ENCODE measurements at regions not wholly inside any gene's neighbourhood (a gene's known extent, or its start where the extent isn't known, plus 50 kb on each side); places are given as distances from the start of the nearest gene placed in this dataset.
A peak's percentile ranks its signal among the peaks of the same experiment; 100 is the strongest.

DNA sequence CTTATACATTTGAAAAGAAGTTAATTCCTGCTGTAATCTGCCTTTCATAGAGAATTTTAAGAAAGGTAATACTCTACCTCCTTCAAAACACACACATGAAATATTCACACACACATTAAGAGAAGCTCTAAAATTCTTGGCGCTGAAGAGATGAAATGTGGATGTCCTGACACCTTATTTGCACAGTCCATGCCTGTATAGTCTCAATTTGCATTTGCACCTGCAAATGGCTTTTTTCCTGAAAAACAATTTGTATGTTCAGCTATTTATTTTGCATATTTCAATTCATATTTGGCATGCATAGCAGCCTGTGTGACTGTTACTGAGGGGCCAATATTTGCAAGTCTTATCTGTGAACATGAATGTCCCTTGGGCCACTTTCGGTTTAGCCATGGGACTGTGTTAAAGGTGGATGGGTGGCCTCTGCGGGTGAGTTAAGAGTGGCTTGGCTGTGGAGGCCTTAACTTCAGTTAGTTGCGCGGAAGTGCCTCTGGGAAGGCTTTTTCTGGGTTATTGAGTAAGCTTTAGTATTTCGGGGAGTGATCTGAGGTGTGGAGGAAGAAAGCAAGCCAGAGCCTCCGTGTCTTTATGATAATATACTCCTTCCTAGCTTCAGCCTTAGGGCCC is 443.3 kb upstream of the FAT1 start:
- H3K27me3 ChIP-seq: no peaks in the 10 kb centered on the region
- no peak for DNase-seq
- H3K36me3 ChIP-seq: no peaks in the 10 kb centered on the region
- H3K9me3 ChIP-seq (replicated peaks): no peaks in the 10 kb centered on the region
- H3K4me1 ChIP-seq: no peaks in the 10 kb centered on the region
- H3K27ac ChIP-seq: no peak overlapping the region
- H3K4me3 ChIP-seq: no peak overlapping the region

DNA sequence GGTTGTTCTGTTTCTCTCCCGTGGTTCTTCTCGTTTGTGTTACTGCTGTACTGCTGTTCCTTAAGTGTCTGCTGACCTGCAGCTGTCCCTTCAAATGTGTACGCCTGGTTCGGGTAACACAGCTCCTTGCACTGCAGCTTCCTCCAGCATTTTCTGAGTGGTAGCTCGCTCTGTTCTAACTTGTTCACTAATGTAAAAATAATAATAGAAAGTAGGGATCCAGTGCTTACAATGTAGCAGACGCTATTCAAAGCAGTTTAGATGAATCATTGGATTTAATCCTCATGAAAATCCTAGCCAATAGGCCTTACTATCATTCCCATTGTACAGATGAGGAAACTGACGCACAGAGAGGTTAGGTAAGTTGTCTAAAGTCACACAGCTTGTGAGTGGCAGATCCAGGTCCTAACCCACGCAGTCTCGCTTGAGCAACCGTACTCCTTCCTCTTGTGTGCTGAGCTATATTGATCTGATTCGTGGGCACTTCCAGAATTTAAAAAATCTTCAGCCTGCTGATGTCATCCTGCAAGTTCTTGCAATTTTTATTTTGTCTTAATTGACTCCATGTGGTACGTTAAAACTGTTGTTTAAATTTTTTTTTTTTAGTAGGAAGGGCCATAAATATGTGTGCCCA is 448.2 kb upstream of the FAT1 start:
- Histone ChIP-seq H3K27ac (no peak overlapping the region), H3K4me1 (no peaks in the 10 kb centered on the region), H3K4me3 (no peak overlapping the region), H3K36me3 (no peaks in the 10 kb centered on the region), H3K27me3 (no peaks in the 10 kb centered on the region), H3K9me3 (replicated peaks) (no peaks in the 10 kb centered on the region)
- peak in 1 of 2 experiments; percentile 16 for DNase-seq

DNA sequence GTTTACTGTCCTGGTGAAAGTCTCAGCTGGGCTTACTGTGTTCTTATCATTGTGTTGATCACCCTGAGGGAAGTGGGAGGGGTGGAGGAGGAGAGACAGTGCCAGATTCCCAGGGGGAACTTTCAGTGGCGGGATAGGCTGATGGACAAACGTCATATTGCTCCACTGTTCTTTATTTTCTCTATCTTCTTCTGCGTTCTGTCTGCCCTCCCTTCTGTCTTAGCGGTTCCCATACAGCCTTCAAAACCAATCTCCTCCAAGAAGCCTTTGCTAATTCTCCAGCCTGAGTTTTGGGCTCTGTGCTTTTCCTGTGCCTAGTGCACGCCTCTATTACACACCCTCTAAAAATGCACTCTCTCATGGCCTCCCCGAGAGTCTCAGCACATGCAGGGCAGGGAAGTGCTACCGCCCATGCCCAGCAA is 448.7 kb upstream of the FAT1 start:
- no peaks in the 10 kb centered on the region for H3K27me3 ChIP-seq
- no peaks in the 10 kb centered on the region for H3K36me3 ChIP-seq
- H3K4me3 ChIP-seq: no peak overlapping the region
- no peak for DNase-seq
- no peak overlapping the region for H3K27ac ChIP-seq
- no peaks in the 10 kb centered on the region for H3K4me1 ChIP-seq
- no peaks in the 10 kb centered on the region for H3K9me3 ChIP-seq (replicated peaks)

DNA sequence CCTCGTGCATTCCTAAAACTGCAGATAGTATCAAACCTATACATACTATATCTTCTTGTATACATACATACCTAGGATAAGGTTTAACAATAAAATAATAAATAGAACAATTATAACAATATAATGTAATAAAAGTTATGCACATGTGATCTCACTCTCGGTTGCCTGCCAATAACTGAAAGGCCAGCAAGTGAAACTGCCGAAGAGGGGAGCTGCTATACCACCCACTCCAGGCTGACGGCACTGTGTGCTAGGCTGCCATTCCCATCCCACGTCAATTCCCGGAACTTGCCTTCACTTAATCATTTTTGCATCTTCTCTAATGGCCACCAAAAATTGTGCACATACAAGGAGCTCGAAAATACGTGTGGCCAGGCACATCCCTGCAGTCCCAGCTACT is 451.1 kb upstream of the FAT1 start:
- no peaks in the 10 kb centered on the region for H3K4me1 ChIP-seq
- H3K27me3 ChIP-seq: no peaks in the 10 kb centered on the region
- no peak overlapping the region for H3K4me3 ChIP-seq
- DNase-seq: no peak
- H3K27ac ChIP-seq: no peak overlapping the region
- no peaks in the 10 kb centered on the region for H3K9me3 ChIP-seq (replicated peaks)
- H3K36me3 ChIP-seq: no peaks in the 10 kb centered on the region

DNA sequence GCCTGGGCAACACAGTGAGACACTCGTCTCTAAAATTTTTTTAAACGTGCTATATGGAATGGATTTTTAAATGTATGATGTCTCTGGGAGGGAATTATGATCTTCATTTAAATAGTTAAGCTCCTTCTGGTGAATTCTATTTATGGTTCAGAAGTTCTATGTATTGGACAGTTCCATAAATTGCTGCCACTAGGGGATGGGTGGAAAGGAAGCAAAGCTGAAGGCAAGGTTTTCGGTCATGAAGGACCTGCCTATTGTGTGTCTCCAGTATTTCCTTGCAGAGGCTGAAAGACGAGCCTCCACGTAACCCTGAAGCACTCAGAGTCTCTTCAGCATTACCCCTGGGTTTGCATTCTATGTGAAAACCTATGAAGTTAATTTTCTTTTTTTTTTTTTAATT is 451.5 kb upstream of the FAT1 start:
- Histone ChIP-seq H3K9me3 (replicated peaks) (no peaks in the 10 kb centered on the region), H3K27me3 (no peaks in the 10 kb centered on the region), H3K36me3 (no peaks in the 10 kb centered on the region), H3K4me1 (no peaks in the 10 kb centered on the region), H3K4me3 (no peak overlapping the region), H3K27ac (no peak overlapping the region)
- peak in 1 of 2 experiments; percentile 2 for DNase-seq

DNA sequence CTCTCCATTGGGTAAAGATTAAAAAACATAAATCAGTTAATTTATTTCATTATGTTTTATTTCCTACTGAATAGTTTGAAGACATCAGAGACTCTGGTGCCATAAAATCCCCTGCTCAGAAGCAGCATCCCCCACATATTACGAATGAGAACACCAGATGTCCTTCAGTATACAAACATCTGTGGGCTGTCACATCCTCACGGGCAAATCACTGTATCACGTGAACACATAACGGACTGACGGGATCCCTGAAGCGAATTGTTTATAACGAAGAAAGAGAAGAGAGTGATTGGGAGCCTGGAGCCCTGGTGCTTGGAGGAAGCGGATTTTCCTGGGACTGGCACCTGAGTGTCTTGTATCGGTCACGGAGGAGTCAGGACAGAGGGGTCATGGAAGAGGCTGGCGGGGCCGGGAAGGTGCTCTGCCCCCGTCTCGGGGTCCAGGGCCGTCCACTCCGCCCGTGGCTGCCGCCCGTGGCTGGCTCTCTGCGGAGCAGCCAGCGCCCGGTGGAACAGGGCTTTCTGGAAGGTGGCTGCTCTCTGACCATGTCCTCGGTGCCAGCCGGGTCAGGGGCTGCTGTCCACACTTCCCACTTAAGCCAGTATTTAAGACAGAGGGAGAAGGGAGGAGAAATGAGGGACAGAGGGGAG is 452.7 kb upstream of the FAT1 start:
- no peak for DNase-seq
- H3K4me1 ChIP-seq: no peaks in the 10 kb centered on the region
- no peaks in the 10 kb centered on the region for H3K9me3 ChIP-seq (replicated peaks)
- no peaks in the 10 kb centered on the region for H3K27me3 ChIP-seq
- H3K36me3 ChIP-seq: no peaks in the 10 kb centered on the region
- no peak overlapping the region for H3K27ac ChIP-seq
- H3K4me3 ChIP-seq: no peak overlapping the region

DNA sequence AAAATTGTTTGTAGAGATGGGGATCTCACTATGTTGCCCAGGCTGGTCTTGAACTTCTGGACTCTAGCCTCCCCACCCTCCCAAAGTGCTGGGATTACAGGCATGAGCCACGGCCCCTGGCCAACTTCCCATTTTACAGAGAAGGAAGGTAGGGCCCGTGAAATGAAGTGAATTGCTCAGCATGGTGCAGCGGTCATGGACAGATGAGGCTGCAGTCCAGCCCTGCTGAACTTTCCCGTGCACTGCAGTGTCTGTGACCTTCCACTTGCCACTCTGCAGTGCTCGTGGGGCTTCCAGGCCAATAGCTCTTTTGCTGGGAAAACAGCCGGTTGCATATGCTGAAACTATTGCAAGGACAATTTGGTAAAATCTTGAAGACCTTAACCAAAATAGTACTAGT is 454.4 kb upstream of the FAT1 start:
- Histone ChIP-seq H3K27me3 (no peaks in the 10 kb centered on the region), H3K9me3 (replicated peaks) (no peaks in the 10 kb centered on the region), H3K36me3 (no peaks in the 10 kb centered on the region), H3K4me1 (peaks cover 6% of the 10 kb centered on the region; the same call in 1 of the 2 replicates), H3K27ac (no peak overlapping the region), H3K4me3 (no peak overlapping the region)
- no peak for DNase-seq

DNA sequence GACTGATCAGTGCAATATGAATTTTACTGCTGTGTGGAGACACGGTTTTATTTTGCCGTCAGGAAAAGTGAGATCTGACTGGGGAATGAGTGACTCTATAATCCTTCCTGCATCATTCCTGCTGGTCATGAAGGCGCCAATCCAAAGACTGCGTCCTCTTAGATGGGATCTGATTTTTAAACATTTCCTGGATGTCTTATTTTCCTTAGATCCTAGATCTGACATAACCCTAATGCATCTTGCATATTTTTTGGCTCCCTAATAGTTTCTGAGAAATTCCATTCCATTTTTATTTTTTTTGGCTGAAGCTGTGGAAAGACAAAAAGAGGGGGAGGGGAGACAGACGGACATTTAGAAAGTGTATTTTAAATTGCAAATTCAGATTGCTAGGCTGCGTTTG is 454.9 kb upstream of the FAT1 start:
- Histone ChIP-seq H3K4me3 (no peak overlapping the region), H3K27me3 (no peaks in the 10 kb centered on the region), H3K36me3 (no peaks in the 10 kb centered on the region), H3K27ac (no peak overlapping the region), H3K9me3 (replicated peaks) (no peaks in the 10 kb centered on the region), H3K4me1 (peaks cover 6% of the 10 kb centered on the region; the same call in 1 of the 2 replicates)
- DNase-seq: no peak

DNA sequence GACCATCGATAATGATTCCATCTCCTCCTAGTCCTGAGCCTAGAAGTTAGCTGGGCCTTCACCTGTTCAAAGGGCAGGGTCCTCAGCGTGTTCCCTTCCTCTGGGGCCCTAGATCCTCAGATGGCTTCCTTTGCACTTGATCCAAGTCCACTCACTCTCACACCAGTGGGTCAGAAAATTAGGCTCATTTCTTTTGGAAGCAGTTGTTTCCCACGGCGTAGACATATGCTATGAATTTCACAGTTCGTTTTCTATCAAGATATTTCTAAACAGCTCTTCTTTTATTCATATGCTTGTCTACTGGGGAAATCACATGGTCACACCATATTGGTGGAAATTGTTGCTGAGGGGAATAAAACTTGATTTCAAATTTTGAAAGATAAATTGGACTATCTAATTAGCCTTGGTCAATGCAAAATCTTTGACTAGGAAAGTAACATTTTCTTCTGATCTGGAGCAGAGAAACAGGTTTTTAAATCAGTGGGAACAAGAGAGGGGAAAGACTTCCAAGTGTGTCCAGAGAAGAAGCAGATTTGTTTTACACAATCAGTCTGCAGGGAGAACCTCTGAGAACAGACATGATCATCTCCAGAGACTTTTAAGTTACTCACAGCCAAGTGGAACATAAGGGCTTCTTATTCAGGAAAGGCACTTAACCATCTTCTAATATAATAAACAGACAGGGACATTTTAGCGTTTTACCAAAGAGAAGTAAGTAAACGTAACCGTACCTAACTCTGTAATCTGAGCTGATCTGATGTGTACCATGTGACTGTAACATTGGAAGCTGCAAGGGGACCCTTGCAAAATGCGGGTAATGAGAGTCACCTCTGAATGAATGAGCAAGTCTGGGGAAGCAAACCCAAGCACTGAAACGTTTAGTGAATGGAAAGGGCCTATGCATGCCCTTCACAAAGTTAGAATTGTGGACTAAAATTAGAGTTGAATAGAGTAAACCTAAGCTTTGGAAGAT is 455.7 kb upstream of the FAT1 start:
- Histone ChIP-seq H3K4me1 (peaks cover 6% of the 10 kb centered on the region; the same call in 1 of the 2 replicates), H3K27me3 (no peaks in the 10 kb centered on the region), H3K27ac (no peak overlapping the region), H3K9me3 (replicated peaks) (no peaks in the 10 kb centered on the region), H3K4me3 (no peak overlapping the region), H3K36me3 (no peaks in the 10 kb centered on the region)
- peak in 1 of 2 experiments; percentile 22 for DNase-seq

DNA sequence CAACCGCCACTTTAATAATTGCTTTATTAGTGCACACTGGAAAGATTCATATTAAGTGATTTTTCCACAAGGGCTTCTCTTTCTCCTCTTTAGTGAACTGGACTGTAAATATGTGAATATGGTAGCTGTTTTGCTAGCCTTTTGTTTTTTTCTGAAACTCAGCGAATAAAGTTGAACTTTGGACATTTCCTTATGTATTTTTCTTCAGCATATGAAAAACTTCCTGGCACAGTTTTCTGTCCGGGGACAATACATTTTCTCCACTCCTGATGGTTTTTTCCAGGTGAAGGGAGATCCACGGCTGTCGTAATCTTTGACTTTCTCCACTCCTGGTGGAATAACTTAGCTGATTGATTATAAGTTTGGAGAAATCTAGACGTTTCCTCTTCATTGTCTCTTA is 457.4 kb upstream of the FAT1 start:
- Histone ChIP-seq H3K4me3 (no peak overlapping the region), H3K27me3 (no peaks in the 10 kb centered on the region), H3K9me3 (replicated peaks) (no peaks in the 10 kb centered on the region), H3K36me3 (no peaks in the 10 kb centered on the region), H3K4me1 (peaks cover 6% of the 10 kb centered on the region; the same call in 1 of the 2 replicates), H3K27ac (no peak overlapping the region)
- no peak for DNase-seq

DNA sequence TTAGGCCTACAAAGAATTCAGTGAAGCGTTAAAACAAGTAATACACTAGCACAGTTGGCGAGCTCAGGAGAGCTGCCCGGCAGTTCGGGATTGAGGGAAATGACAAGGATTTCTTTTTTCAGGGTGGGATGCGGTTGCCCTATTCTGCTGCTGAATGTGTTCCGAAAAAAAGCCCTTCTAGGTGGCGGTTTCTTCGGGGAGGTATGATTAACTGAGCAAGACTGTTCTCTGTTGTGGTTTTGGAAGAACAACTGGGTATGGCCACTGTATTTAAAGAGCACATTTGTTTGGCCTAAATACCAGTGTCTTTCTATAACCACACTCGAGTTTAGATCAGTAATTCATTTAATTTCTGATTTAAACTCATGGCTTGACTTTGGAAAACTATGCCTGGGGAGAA is 459.7 kb upstream of the FAT1 start:
- no peak overlapping the region for H3K4me3 ChIP-seq
- no peaks in the 10 kb centered on the region for H3K9me3 ChIP-seq (replicated peaks)
- H3K4me1 ChIP-seq: peaks cover 6% of the 10 kb centered on the region; the same call in 1 of the 2 replicates
- H3K27me3 ChIP-seq: no peaks in the 10 kb centered on the region
- H3K27ac ChIP-seq: no peak overlapping the region
- DNase-seq: peak; percentile 50 to 59
- no peaks in the 10 kb centered on the region for H3K36me3 ChIP-seq

DNA sequence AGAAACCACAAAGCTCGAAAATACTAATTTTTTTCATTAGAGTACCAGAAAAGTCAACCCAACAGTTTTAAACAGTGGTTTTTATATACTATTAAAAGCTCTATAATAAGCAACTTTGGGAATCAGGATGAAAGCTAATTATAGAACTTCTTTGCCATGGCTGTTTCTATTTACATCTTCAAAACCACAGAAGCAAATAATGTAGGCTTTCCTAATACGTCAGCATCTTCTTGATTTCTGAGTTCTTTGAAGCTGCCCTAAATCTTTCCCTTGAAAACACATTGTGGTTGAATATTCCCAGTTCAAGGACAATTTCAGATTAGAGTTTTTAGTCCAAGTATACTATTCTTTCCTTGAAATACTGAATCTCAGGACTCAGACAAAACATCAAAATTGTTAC is 460.2 kb upstream of the FAT1 start:
- H3K4me3 ChIP-seq: no peak overlapping the region
- no peak for DNase-seq
- no peaks in the 10 kb centered on the region for H3K36me3 ChIP-seq
- H3K4me1 ChIP-seq: peaks cover 6% of the 10 kb centered on the region; the same call in 1 of the 2 replicates
- H3K9me3 ChIP-seq (replicated peaks): no peaks in the 10 kb centered on the region
- no peaks in the 10 kb centered on the region for H3K27me3 ChIP-seq
- no peak overlapping the region for H3K27ac ChIP-seq

DNA sequence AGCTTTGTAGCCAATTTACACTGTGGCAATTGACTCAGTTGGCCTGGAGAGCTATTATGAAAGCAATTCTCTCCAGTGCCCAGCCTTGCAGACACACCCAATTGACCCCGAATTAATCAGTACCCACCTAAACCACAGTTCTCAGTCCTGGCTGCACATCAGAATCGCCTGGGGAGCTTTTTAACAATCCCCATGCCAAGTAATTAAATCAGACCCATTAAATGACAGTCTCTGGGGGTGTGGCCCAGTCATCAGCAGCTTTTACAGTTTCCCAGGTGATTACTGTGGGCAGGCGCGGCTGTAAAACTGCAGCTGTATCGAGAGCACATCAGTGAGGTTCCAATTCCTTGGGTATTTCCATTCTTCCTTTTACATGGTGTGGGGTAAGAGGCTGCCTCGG is 460.9 kb upstream of the FAT1 start:
- DNase-seq: no peak
- Histone ChIP-seq H3K9me3 (replicated peaks) (no peaks in the 10 kb centered on the region), H3K27ac (no peak overlapping the region), H3K4me1 (peaks cover 6% of the 10 kb centered on the region; the same call in 1 of the 2 replicates), H3K27me3 (no peaks in the 10 kb centered on the region), H3K36me3 (no peaks in the 10 kb centered on the region), H3K4me3 (no peak overlapping the region)

DNA sequence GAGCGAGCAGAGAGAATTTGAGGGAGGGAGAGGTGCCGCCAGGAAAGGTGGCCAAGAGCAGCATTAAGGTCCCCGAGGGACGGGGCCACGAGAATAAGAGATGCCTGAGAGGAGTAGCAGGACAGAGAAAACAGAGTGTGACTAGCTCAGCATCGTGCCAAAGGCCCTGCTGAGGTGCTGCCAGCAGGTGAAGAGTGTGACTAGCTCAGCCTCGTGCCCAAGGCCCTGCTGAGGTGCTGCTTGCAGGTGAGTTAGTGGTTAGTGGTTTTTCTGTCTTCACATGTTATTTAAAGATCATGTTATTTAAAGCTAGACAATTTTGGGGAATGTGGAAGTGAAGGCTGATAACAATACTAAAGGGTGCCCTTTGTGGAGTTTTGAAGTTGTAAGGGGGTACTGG is 464.5 kb upstream of the FAT1 start:
- H3K4me1 ChIP-seq: no peaks in the 10 kb centered on the region
- no peak overlapping the region for H3K4me3 ChIP-seq
- H3K27ac ChIP-seq: no peak overlapping the region
- H3K9me3 ChIP-seq (replicated peaks): no peaks in the 10 kb centered on the region
- DNase-seq: no peak
- no peaks in the 10 kb centered on the region for H3K27me3 ChIP-seq
- no peaks in the 10 kb centered on the region for H3K36me3 ChIP-seq

DNA sequence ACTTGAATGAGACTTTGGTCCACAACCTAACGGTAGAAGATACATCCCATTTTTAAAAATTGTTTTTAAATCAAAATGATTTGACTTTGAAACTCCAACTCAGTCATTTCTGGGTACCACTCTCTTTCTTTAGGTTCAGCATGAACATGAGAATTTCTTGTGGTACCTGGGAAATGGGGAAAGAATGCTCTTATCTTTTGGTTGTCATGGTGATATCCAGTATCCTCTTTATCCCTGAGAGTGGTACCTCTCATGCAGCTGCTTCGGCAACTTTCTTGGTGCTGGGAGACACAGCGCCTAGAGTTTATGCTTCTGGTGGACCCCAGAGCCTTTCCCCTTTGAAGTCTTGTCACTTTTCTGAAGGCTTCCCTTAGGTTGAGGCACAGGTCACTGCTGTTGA is 465.1 kb upstream of the FAT1 start:
- no peaks in the 10 kb centered on the region for H3K27me3 ChIP-seq
- no peak for DNase-seq

More for the DNA sequence above, 465.1 kb upstream of the FAT1 start:
- no peaks in the 10 kb centered on the region for H3K36me3 ChIP-seq
- H3K4me1 ChIP-seq: no peaks in the 10 kb centered on the region
- H3K4me3 ChIP-seq: no peak overlapping the region
- H3K9me3 ChIP-seq (replicated peaks): no peaks in the 10 kb centered on the region
- no peak overlapping the region for H3K27ac ChIP-seq
